Natural killer cell treated with Interleukin-12 subunit alpha and Interleukin-12 subunit beta and Interleukin-15 and Interleukin-18, amount 100 ng/mL, for 72 hours (primary cell): ENCODE measurements at regions not wholly inside any gene's neighbourhood (a gene's known extent, or its start where the extent isn't known, plus 50 kb on each side); places are given as distances from the start of the nearest gene placed in this dataset.
"Not testable (repeated sequence)": the region's sequence is repeated elsewhere in the genome, so short reads cannot be mapped to it uniquely, and the experiment has no call there.

ENCODE experiments used
- ATAC-seq, 2 donors: fragments of 150-1000 bp; cut with Tn5 transposase in 1 of 2; sonication (Bioruptor Pico), chemical (Tn5 transposase) in 1 of 2; 2 replicates each; pipeline ENCODE4 v1.10.0; 2021
- DNase-seq: peaks from one replicate; pipeline ENCODE4 v3.0.0; 2022; ENCODE audit warnings: low spot score
- H3K27ac Mint-ChIP-seq, 2 donors: 1 replicate in 1 of 2; 2 replicates in 1 of 2; pipeline ENCODE4 v1.8.0; 2022; ENCODE audit warnings: mixed read lengths in 2 of 2, mild to moderate bottlenecking in 1 of 2, moderate library complexity in 1 of 2
- H3K27me3 Mint-ChIP-seq, 2 donors: 1 replicate in 1 of 2; 2 replicates in 1 of 2; pipeline ENCODE4 v1.8.0; 2022; ENCODE audit warnings: mixed read lengths in 2 of 2
- H3K36me3 Mint-ChIP-seq: one replicate; pipeline ENCODE4 v1.8.0; 2022; ENCODE audit warnings: mixed read lengths
- H3K4me1 Mint-ChIP-seq, 2 donors: 1 replicate in 1 of 2; 2 replicates in 1 of 2; pipeline ENCODE4 v1.8.0; 2022; ENCODE audit warnings: low read depth in 2 of 2, mixed read lengths in 2 of 2, mild to moderate bottlenecking in 1 of 2
- H3K4me3 Mint-ChIP-seq: one replicate; pipeline ENCODE4 v1.8.0; 2022; ENCODE audit warnings: mixed read lengths
- H3K9me3 Mint-ChIP-seq: 2 replicates; pipeline ENCODE4 v1.8.0; 2022; ENCODE audit warnings: mixed read lengths

DNA sequence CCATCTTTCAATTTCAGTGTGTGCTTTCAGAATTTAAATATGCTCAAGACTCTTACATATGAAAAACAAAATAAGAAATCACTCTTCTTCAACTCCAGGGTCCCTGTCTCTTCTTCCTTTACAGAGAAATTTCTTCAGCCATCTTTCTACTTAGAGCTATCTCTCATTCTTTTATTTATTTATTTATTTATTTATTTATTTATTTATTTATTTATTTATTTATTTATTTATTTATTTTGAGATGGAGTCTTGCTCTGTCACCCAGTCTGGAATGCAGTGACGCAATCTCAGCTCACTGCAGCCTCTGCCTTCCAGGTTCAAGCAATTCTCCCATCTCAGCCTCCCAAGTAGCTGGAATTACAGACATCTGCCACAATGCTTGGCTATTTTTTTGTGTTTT is 211.7 kb downstream of the DUSP10 start:
- not testable (repeated sequence) for ATAC-seq, H3K4me3 Mint-ChIP-seq, H3K27me3 Mint-ChIP-seq, DNase-seq, H3K9me3 Mint-ChIP-seq
- Mint-ChIP-seq H3K4me1 (peaks cover 8 to 32% of the 10 kb centered on the region in 2 donors), H3K36me3 (peaks cover 10% of the 10 kb centered on the region), H3K27ac (peak overlapping the region in 1 of 2 donors; percentile 80)

DNA sequence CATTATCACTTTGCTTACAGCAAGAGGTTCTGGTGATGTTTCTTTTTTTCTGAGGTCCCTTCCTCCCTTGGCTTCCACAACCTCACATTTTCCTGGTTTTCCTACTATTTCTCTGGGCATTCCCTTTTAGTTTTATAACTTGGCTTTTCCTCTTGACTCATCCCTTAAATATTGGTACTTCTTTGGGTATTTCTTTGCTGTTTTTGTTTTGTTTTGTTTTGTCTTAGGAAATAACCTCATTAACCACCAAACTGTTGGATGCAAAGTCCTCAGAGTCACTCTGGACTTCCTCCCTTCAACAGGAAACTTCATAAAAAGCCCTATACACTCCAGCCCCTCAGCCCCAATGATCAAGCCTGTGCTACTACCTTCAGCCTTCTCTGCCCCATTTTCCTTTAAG is 211.1 kb downstream of the DUSP10 start:
- peaks cover 9% of the 10 kb centered on the region for H3K9me3 Mint-ChIP-seq
- ATAC-seq (no peak), DNase-seq (no peak)
- H3K4me1 Mint-ChIP-seq = peaks cover 8 to 29% of the 10 kb centered on the region in 2 donors
- H3K36me3 Mint-ChIP-seq = peaks cover 10% of the 10 kb centered on the region
- H3K27ac Mint-ChIP-seq = peak overlapping the region in 1 of 2 donors; percentile 80
- H3K4me3 Mint-ChIP-seq = no peak overlapping the region
- H3K27me3 Mint-ChIP-seq = peaks cover 4 to 5% of the 10 kb centered on the region in 2 donors

DNA sequence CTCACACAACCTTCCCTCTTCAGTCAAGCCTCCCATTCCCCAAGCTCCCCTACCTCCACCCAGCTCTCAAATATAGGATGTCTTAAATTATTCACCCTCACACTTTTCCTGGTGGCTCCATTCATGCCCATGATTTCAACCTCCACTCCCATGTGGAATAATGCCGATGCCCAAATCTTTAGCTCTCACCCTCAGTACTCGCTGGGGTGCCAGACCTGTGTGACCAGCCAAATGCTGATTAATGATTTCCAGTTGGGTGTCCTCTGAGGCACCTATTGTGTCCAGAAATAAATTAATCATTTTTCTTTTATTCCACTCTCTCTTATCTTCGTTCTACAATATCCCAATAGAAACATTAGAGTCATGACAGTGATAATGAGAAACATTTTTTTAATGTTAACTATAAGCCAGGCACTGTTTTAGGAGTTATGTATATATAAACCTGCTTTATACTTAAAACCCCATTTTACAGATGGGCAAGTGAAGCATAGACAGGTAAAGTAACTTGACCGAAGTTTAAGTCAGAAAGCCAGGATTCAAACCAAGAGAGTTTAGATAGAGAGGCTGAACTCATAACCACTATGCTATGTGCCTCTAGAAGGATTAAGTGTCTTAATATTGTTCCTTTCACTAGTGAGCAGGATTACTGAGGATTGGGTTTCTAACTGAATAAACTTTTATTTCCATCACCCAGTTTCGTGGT is 209.7 kb downstream of the DUSP10 start:
- Mint-ChIP-seq H3K36me3 (peaks cover 5% of the 10 kb centered on the region), H3K4me1 (peaks cover 8 to 24% of the 10 kb centered on the region in 2 donors), H3K9me3 (peaks cover 9% of the 10 kb centered on the region), H3K27ac (peak overlapping the region in 1 of 2 donors; percentile 80), H3K27me3 (peaks cover 8 to 11% of the 10 kb centered on the region in 2 donors), H3K4me3 (no peak overlapping the region)
- ATAC-seq = no peak
- no peak for DNase-seq

DNA sequence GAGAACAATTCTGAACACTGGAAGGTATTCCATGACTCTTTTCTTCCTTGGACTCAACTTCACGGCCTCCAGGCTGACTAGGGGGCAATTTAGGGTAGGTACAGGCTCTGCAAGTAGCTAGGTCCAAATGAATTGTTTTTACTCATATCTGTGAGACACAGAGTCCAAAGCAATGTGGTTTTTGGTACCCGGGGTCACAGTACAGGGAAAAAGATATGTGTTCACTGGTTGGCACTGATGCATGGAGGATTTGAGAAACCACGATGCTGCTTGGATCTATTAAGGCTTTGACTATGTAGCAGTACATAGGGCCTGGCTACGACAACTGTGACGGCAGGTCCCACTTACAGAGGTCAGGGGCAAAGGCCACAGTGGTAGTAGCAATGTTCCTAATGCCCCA is 200.6 kb downstream of the DUSP10 start:
- H3K27me3 Mint-ChIP-seq = peaks cover 16 to 26% of the 10 kb centered on the region in 2 donors
- ATAC-seq (no peak), DNase-seq (no peak)

DNA sequence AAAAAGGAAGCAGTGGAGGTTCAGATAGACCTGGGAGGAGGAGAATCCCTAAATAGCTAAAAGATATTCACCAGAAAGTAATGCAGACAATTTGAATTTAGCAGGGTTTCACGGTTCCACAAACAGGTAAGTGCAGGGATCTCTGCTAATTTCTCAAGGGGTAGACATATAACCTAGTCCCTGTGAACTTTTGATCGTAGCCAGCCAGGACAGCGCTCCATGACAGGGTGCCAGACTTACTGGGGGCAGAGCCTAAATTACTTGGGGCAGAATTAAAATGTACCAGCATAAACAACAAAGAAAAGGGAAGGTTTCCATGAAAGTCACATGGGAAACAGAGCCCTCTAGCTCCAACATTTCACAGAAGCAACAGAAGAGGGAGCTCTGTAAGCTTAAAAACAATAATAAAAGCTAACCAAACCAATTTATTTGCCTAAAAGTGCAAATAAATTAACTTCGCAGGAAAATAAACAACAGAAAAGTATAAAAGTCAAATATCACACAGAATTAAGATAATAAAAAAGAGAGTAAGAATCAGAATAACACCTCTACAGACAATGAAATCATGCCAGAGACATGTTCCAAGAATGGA is 198.3 kb downstream of the DUSP10 start:
- peaks cover 9 to 11% of the 10 kb centered on the region in 2 donors for H3K27me3 Mint-ChIP-seq
- peak overlapping the region; percentile 1 to 83 for H3K27ac Mint-ChIP-seq
- no peak overlapping the region for H3K4me3 Mint-ChIP-seq
- H3K4me1 Mint-ChIP-seq = peaks cover 10 to 12% of the 10 kb centered on the region in 2 donors
- ATAC-seq (no peak), DNase-seq (no peak)
- no peaks in the 10 kb centered on the region for H3K9me3 Mint-ChIP-seq
- H3K36me3 Mint-ChIP-seq = no peaks in the 10 kb centered on the region

More for the DNA sequence above, 200.6 kb downstream of the DUSP10 start:
- H3K4me3 Mint-ChIP-seq = no peak overlapping the region
- no peaks in the 10 kb centered on the region for H3K36me3 Mint-ChIP-seq
- peaks cover 10 to 12% of the 10 kb centered on the region in 2 donors for H3K4me1 Mint-ChIP-seq
- no peaks in the 10 kb centered on the region for H3K9me3 Mint-ChIP-seq
- no peak overlapping the region for H3K27ac Mint-ChIP-seq

DNA sequence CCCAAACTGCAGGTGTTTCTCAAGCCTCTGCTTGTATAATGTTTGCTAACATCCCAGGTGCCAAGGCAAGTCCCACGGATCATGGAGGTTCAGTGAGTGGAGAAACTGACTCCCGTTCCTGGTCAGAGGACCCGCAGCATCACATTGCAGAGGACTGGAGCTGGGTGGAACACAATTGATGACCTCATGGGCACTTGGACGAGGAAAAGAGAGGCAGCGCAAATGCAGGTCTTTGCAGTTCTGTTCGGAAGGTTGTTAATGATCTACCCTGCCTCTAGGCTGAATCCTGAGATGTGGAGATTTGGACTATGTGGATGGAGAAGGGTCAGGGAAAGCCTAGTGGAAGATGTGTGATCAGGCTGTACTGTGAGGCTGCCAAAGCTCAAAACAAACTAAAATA is 192.9 kb downstream of the DUSP10 start:
- Mint-ChIP-seq H3K4me1 (peaks cover 0 to under 1% of the 10 kb centered on the region in 2 donors), H3K27me3 (no peaks in the 10 kb centered on the region), H3K4me3 (no peak overlapping the region), H3K9me3 (no peaks in the 10 kb centered on the region), H3K27ac (no peak overlapping the region), H3K36me3 (no peaks in the 10 kb centered on the region)
- DNase-seq = no peak
- no peak for ATAC-seq

DNA sequence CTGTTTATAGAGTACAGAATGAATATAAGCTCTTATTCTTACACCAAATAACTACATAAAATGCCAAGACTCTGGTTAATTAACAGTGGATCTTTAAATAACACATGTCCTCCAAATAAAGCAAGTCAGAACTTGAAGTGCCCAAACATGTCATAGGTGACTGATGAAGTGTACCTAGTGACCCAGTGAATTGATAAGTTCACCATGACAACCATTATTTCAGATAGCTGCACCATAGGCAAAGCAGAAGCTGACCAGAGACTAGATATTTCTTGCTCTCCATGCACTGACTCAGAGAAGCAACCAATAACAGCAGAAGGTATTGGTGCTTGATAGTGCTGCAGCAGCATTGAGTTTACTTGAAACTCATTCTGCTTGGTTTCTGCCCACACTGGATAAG is 192.1 kb downstream of the DUSP10 start:
- Mint-ChIP-seq H3K9me3 (no peaks in the 10 kb centered on the region), H3K27ac (peak overlapping the region in 1 of 2 donors; percentile 12), H3K4me3 (no peak overlapping the region), H3K4me1 (no peaks in the 10 kb centered on the region), H3K27me3 (no peaks in the 10 kb centered on the region), H3K36me3 (no peaks in the 10 kb centered on the region)
- ATAC-seq = no peak
- DNase-seq = no peak

DNA sequence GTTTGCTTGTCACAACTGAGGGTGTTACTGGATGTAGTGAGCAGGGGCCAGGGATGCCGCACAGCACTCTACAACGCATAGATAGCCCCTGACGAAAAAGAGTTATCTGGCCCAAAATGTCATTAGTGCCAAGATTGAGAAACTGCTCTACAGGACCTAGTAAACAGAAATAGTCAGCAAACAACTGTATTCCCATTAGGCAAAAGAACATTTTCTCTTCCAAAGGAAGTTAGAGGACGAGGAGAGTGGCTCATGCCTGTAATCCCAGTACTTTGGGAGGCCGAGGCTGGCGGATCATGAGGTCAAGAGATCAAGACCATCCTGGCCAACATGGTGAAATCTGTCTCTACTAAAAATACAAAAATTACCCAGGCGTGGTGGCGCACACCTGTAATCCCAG is 189.1 kb downstream of the DUSP10 start:
- H3K4me1 Mint-ChIP-seq, ATAC-seq, DNase-seq, H3K4me3 Mint-ChIP-seq, H3K36me3 Mint-ChIP-seq, H3K9me3 Mint-ChIP-seq, H3K27me3 Mint-ChIP-seq: not testable (repeated sequence)
- H3K27ac Mint-ChIP-seq = peak overlapping the region in 1 of 2 donors; percentile 64

DNA sequence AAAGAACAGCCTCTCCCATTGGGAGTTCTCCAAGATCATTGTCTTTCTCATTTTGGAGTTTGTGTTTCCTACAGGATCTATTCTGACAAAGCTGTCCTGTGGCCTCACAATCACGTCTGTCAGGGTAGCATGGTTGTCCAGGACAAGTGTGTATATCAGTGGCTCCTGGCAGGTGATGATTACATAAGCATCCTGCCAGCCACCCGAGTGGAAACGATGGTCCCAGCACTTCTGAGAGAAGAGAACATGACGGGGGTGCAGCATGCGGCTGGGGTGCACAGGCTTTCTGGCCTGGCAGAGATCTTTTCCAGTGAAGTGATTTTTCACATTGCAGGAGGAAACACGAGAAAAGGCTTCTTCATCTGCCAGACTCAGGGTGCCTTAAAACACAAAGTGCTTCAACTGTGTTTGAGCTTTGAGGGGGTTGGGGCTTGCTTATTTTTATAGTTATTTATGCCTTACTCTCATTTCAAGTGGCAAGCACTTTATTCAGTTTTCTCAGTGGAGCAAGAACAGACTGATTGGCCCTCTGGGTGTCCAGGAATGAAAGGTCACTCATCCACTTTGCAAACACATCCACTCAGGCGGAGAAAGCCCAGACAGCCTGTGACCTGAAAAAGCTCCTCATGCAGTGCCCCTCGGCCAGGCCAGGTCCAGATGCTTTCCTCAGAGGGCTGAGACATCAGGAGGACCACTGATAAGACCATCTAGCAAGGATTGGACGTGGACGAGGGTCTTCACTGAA is 186.0 kb downstream of the DUSP10 start:
- H3K36me3 Mint-ChIP-seq = no peaks in the 10 kb centered on the region
- DNase-seq (no peak), ATAC-seq (no peak)
- no peaks in the 10 kb centered on the region for H3K9me3 Mint-ChIP-seq
- H3K27me3 Mint-ChIP-seq = peaks cover 0 to 3% of the 10 kb centered on the region in 2 donors
- H3K4me3 Mint-ChIP-seq = no peak overlapping the region
- H3K27ac Mint-ChIP-seq = peak overlapping the region in 1 of 2 donors; percentile 62
- peaks cover 0 to 3% of the 10 kb centered on the region in 2 donors for H3K4me1 Mint-ChIP-seq

DNA sequence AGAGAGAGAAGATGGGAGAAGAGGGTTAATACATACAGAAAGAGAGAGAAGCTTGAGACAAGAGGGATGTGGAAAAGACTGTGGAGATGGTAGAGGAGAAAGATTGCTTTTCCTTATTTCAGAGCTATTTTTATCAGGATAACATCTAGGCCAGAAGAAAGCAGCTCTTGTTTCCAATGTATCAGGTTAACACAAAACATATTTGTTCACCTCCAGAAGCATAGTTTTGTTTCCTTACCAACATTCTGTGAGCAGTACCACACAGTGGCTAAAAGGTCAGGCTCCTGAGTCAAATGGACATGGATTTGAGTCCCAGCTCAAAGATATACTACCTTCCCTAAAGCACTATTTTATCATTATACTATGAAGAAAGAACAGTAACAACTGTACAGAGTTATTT is 185.5 kb downstream of the DUSP10 start:
- Mint-ChIP-seq H3K27me3 (peaks cover 0 to 3% of the 10 kb centered on the region in 2 donors), H3K4me1 (peaks cover 0 to 3% of the 10 kb centered on the region in 2 donors), H3K36me3 (no peaks in the 10 kb centered on the region), H3K27ac (peak overlapping the region in 1 of 2 donors; percentile 62), H3K9me3 (no peaks in the 10 kb centered on the region), H3K4me3 (no peak overlapping the region)
- no peak for ATAC-seq
- DNase-seq = no peak

DNA sequence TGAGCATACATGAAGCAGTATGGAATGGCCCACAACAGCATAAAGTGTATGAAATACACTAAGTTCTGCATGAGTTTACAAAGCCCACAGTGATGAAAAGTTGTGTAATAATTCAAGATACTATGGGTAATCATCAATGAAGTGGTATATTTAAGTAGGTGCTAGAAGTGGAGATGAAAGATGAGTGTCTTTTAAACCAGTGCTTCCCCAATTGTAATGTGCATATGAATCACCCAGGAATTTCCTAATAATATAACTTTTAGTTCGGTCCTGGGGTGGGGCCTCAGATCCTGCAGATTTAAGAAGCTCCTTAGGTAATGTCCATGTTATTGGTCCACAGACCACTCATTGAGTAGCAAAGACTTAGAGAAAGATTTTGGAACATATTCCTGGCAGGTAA is 184.9 kb downstream of the DUSP10 start:
- no peaks in the 10 kb centered on the region for H3K9me3 Mint-ChIP-seq
- no peak overlapping the region for H3K27ac Mint-ChIP-seq
- no peak overlapping the region for H3K4me3 Mint-ChIP-seq
- no peaks in the 10 kb centered on the region for H3K36me3 Mint-ChIP-seq
- ATAC-seq (no peak), DNase-seq (no peak)
- peaks cover 0 to 3% of the 10 kb centered on the region in 2 donors for H3K4me1 Mint-ChIP-seq
- peaks cover 0 to 3% of the 10 kb centered on the region in 2 donors for H3K27me3 Mint-ChIP-seq

DNA sequence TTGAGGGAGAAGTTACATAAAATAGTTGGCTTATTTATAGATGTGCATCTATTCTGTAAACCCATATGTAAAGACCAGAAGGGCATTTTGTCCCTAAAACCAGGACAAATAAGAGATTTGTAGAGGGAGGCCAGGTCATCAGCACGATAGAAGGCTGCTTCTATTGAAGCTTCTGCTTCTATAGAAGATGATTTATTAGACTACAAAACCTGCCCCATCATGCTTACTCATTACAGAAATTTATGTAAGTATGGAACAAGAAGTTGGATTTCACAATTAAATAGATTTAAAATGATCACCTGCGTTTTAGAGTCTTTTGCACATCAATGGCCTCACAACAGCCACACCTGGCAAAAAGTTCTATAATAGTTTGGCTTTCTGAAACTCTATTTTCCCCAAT is 183.5 kb downstream of the DUSP10 start:
- no peak for DNase-seq
- Mint-ChIP-seq H3K27ac (no peak overlapping the region), H3K27me3 (peaks cover 0 to 3% of the 10 kb centered on the region in 2 donors), H3K4me3 (no peak overlapping the region), H3K4me1 (peaks cover 0 to 3% of the 10 kb centered on the region in 2 donors), H3K36me3 (no peaks in the 10 kb centered on the region), H3K9me3 (no peaks in the 10 kb centered on the region)
- ATAC-seq = no peak

DNA sequence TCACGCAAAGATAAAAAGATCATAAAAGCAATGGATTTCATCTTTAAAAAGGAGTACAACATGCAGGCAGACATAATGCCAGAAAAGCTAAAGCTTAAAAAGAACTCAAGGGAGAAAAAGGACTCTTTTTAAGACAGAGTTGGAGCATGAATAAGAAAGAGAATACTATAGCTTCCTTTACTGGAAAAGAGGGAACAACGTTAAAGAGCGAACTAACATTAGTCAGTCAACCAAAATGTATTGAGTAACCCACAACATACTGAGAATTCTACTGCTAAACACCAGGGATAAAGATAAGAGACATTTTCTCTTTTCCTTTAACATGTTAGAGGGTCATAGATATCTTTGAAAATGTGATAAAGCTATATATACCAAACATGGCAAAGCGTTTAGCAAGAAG is 182.0 kb downstream of the DUSP10 start:
- Mint-ChIP-seq H3K27ac (no peak overlapping the region), H3K4me3 (no peak overlapping the region), H3K9me3 (no peaks in the 10 kb centered on the region), H3K4me1 (peaks cover 0 to 3% of the 10 kb centered on the region in 2 donors), H3K27me3 (peaks cover 0 to 3% of the 10 kb centered on the region in 2 donors), H3K36me3 (no peaks in the 10 kb centered on the region)
- DNase-seq (no peak), ATAC-seq (no peak)
